ENCODE measurements at regions not wholly inside any gene's neighbourhood (a gene's known extent, or its start where the extent isn't known, plus 50 kb on each side); places are given as distances from the start of the nearest gene placed in this dataset.
"Not testable (repeated sequence)": the region's sequence is repeated elsewhere in the genome, so short reads cannot be mapped to it uniquely, and the experiment has no call there.

- BruUV-seq (replicated peaks): no TSS peak
- Histone ChIP-seq H3K4me1 (ENCODE audit: control insufficient read depth, extremely low read depth, insufficient read depth, low read length) (no peaks in the 10 kb centered on the region), H3K9me1 (replicated peaks; ENCODE audit: control insufficient read depth, extremely low read depth, insufficient read depth, low read length) (no peaks in the 10 kb centered on the region), H3K36me3 (ENCODE audit: control insufficient read depth in 2 of 2, extremely low read depth in 1 of 2, insufficient read depth in 2 of 2, low read length in 2 of 2) (no peaks in the 10 kb centered on the region), H3K27me3 (ENCODE audit: control insufficient read depth in 2 of 2, insufficient read depth in 2 of 2, low read length in 2 of 2) (no peaks in the 10 kb centered on the region), H3K4me2 (ENCODE audit: insufficient read depth, low read length) (no peak overlapping the region), H3K9ac (replicated peaks; ENCODE audit: extremely low read depth, insufficient read depth, low read length) (no peak overlapping the region), H3K27ac (ENCODE audit: insufficient read depth, low read depth, low read length) (no peak overlapping the region), H3K4me3 (replicated peaks in 1 of 3; ENCODE audit: insufficient read depth in 1 of 3, low read depth in 1 of 3, low read length in 3 of 3) (no peak overlapping the region), H2AFZ (ENCODE audit: low read depth, low read length) (no peak overlapping the region), H3K9me3 (replicated peaks; ENCODE audit: control insufficient read depth, insufficient read depth, low read length) (no peaks in the 10 kb centered on the region), H3K79me2 (ENCODE audit: control insufficient read depth, insufficient read depth, low read length) (no peaks in the 10 kb centered on the region), H4K20me1 (replicated peaks; ENCODE audit: control insufficient read depth, extremely low read depth, insufficient read depth, low read length) (no peaks in the 10 kb centered on the region)
- ChIA-PET POLR2A (no interaction called here), CTCF (no interaction called here)
- dilution Hi-C loops (cut with MboI; ENCODE audit: extremely low pct_ligation_motif_present, low sequenced_read_pairs): no loop called here
- intact Hi-C loops (cut with micrococcal nuclease): no loop called here
- FAIRE-seq: no peak
- TF ChIP-seq FOS (IDR thresholded peaks at IDR 0.05; ENCODE audit: borderline replicate concordance, insufficient read depth, low read length) (no peak), POLR2AphosphoS5 (IDR thresholded peaks at IDR 0.05; ENCODE audit: insufficient read depth, low read depth, low read length) (no peak), CTCF (IDR thresholded peaks at IDR 0.05; ENCODE audit: extremely low read depth in 1 of 2, insufficient read depth in 1 of 2, low read depth in 1 of 2, low read length in 2 of 2) (no peak), JUN (IDR thresholded peaks at IDR 0.05; ENCODE audit: borderline replicate concordance, insufficient read depth, insufficient read length, low read depth) (no peak), POLR2A (IDR thresholded peaks at IDR 0.05; ENCODE audit: low read depth, low read length) (no peak), EZH2 (IDR thresholded peaks at IDR 0.05; ENCODE audit: borderline replicate concordance, low read depth, low read length, severe bottlenecking) (no peak), GATA2 (IDR thresholded peaks at IDR 0.05; ENCODE audit: insufficient read depth, insufficient read length, low read depth, low read length) (no peak), MYC (IDR thresholded peaks at IDR 0.05; ENCODE audit: low read depth, low read length) (no peak)
- TF ChIP-seq, protein P1, sequence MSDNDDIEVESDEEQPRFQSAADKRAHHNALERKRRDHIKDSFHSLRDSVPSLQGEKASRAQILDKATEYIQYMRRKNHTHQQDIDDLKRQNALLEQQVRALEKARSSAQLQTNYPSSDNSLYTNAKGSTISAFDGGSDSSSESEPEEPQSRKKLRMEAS (IDR thresholded peaks at IDR 0.05; ENCODE audit: insufficient read depth, insufficient read length): no peak
- DNase-seq (ENCODE audit: low read depth, low spot score): no peak
Measured at GRCh38 chr14:37779480-37779879, 184.1 kb downstream of the TTC6 start.

GRCh38 chr14:37780731-37781130 lies 185.3 kb downstream of the TTC6 start:
- BruUV-seq (replicated peaks); H3K36me3 ChIP-seq (ENCODE audit: control insufficient read depth in 2 of 2, extremely low read depth in 1 of 2, insufficient read depth in 2 of 2, low read length in 2 of 2); H3K9me1 ChIP-seq (replicated peaks; ENCODE audit: control insufficient read depth, extremely low read depth, insufficient read depth, low read length); dilution Hi-C loops (cut with MboI; ENCODE audit: extremely low pct_ligation_motif_present, low sequenced_read_pairs); H3K9me3 ChIP-seq (replicated peaks; ENCODE audit: control insufficient read depth, insufficient read depth, low read length); H3K4me2 ChIP-seq (ENCODE audit: insufficient read depth, low read length); H4K20me1 ChIP-seq (replicated peaks; ENCODE audit: control insufficient read depth, extremely low read depth, insufficient read depth, low read length); H3K9ac ChIP-seq (replicated peaks; ENCODE audit: extremely low read depth, insufficient read depth, low read length); CTCF ChIA-PET; H2AFZ ChIP-seq (ENCODE audit: low read depth, low read length); H3K27me3 ChIP-seq (ENCODE audit: control insufficient read depth in 2 of 2, insufficient read depth in 2 of 2, low read length in 2 of 2); FAIRE-seq; H3K79me2 ChIP-seq (ENCODE audit: control insufficient read depth, insufficient read depth, low read length); H3K4me1 ChIP-seq (ENCODE audit: control insufficient read depth, extremely low read depth, insufficient read depth, low read length); intact Hi-C loops (cut with micrococcal nuclease); DNase-seq (ENCODE audit: low read depth, low spot score); H3K4me3 ChIP-seq (replicated peaks in 1 of 3; ENCODE audit: insufficient read depth in 1 of 3, low read depth in 1 of 3, low read length in 3 of 3); POLR2A ChIA-PET; H3K27ac ChIP-seq (ENCODE audit: insufficient read depth, low read depth, low read length): not testable (repeated sequence)

DNA sequence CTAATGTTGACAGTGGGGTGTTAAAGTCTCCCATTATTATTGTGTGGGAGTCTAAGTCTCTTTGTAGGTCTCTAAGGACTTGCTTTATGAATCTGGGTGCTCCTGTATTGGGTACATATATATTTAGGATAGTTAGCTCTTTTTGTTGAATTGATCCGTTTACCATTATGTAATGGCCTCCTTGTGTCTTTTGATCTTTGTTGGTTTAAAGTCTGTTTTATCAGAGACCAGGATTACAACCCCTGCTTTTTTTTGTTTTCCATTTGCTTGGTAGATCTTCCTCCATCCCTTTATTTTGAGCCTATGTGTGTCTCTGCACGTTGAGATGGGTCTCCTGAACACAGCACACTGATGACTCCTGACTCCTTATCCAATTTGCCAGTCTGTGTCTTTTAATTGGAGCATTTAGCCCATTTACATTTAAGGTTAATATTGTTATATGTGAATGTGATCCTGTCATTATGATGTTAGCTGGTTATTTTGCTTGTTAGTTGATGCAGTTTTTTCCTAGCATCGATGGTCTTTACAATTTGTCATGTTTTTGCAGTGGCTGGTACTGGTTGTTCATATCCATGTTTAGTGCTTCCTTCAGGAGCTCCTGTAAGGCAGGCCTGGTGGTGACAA lies 188.9 kb downstream of the TTC6 start:
- CTCF ChIA-PET; H3K36me3 ChIP-seq (ENCODE audit: control insufficient read depth in 2 of 2, extremely low read depth in 1 of 2, insufficient read depth in 2 of 2, low read length in 2 of 2); H3K27me3 ChIP-seq (ENCODE audit: control insufficient read depth in 2 of 2, insufficient read depth in 2 of 2, low read length in 2 of 2); H3K9ac ChIP-seq (replicated peaks; ENCODE audit: extremely low read depth, insufficient read depth, low read length); H2AFZ ChIP-seq (ENCODE audit: low read depth, low read length); H3K9me3 ChIP-seq (replicated peaks; ENCODE audit: control insufficient read depth, insufficient read depth, low read length); H4K20me1 ChIP-seq (replicated peaks; ENCODE audit: control insufficient read depth, extremely low read depth, insufficient read depth, low read length); H3K79me2 ChIP-seq (ENCODE audit: control insufficient read depth, insufficient read depth, low read length); BruUV-seq (replicated peaks); H3K4me3 ChIP-seq (replicated peaks in 1 of 3; ENCODE audit: insufficient read depth in 1 of 3, low read depth in 1 of 3, low read length in 3 of 3); intact Hi-C loops (cut with micrococcal nuclease); H3K9me1 ChIP-seq (replicated peaks; ENCODE audit: control insufficient read depth, extremely low read depth, insufficient read depth, low read length); POLR2A ChIA-PET; H3K4me2 ChIP-seq (ENCODE audit: insufficient read depth, low read length); H3K27ac ChIP-seq (ENCODE audit: insufficient read depth, low read depth, low read length); H3K4me1 ChIP-seq (ENCODE audit: control insufficient read depth, extremely low read depth, insufficient read depth, low read length); DNase-seq (ENCODE audit: low read depth, low spot score); FAIRE-seq; dilution Hi-C loops (cut with MboI; ENCODE audit: extremely low pct_ligation_motif_present, low sequenced_read_pairs): not testable (repeated sequence)
